Gastrocnemius medialis (tissue), 4 donors: ENCODE measurements at regions not wholly inside any gene's neighbourhood (a gene's known extent, or its start where the extent isn't known, plus 50 kb on each side); places are given as distances from the start of the nearest gene placed in this dataset.
A peak's percentile ranks its signal among the peaks of the same experiment; 100 is the strongest.

Experiments used
- ATAC-seq, 2 donors: fragments of 150-250 bp; one replicate each; pipeline ENCODE4 v1.9.1; 2016
- DNase-seq, 2 donors: peaks; one replicate each; pipeline ENCODE4 v3.0.0-alpha.2; 2019
- H3K27ac ChIP-seq, 4 donors: fragments of 200-600 bp; sonication (generic); 1 replicate in 1 of 4; 2 replicates in 3 of 4; pipeline ENCODE4 v1.5.1; 2016 to 2018; ENCODE audit warnings: mild to moderate bottlenecking in 2 of 4, moderate library complexity in 1 of 4
- H3K27me3 ChIP-seq, 3 donors: fragments of 200-600 bp; sonication (generic) in 2 of 3; 1 replicate in 1 of 3; 2 replicates in 2 of 3; pipeline versions ENCODE4 v1.5.1 to v1.6.0; 2016 to 2019; ENCODE audit warnings: mild to moderate bottlenecking in 1 of 3, moderate library complexity in 1 of 3
- H3K36me3 ChIP-seq, 2 donors: fragments of 200-600 bp; sonication (generic) in 1 of 2; one replicate each; pipeline ENCODE4 v1.5.1; 2017 to 2018
- H3K4me1 ChIP-seq, 2 donors: fragments of 200-600 bp; sonication (generic) in 1 of 2; one replicate each; pipeline ENCODE4 v1.5.1; 2016 to 2017; ENCODE audit warnings: mild to moderate bottlenecking in 2 of 2
- H3K4me3 ChIP-seq, 4 donors: fragments of 200-600 bp; sonication (generic) in 3 of 4; 1 replicate in 1 of 4; 2 replicates in 3 of 4; pipeline ENCODE4 v1.5.1; 2016 to 2019; ENCODE audit warnings: mild to moderate bottlenecking in 2 of 4
- H3K9me3 ChIP-seq, 3 donors: fragments of 200-600 bp; sonication (generic) in 2 of 3; 1 replicate in 1 of 3; 2 replicates in 2 of 3; pipeline ENCODE4 v1.5.1; 2016 to 2019
- CTCF ChIP-seq, 5 experiments: fragments of 450-650 bp in 3 of 5; fragments of 200-600 bp in 2 of 5; sonication (generic) in 2 of 5; IDR thresholded peaks in 4 of 5; conservative IDR thresholded peaks in 1 of 5; 1 replicate in 4 of 5; 2 replicates in 1 of 5; pipeline ENCODE4 v1.5.1; 2016 to 2019; ENCODE audit warnings: antibody characterized with exemption in 5 of 5, mild to moderate bottlenecking in 3 of 5, moderate library complexity in 3 of 5
- POLR2A ChIP-seq, 2 donors: fragments of 450-650 bp; IDR thresholded peaks; one replicate each; pipeline ENCODE4 v1.6.1; 2017; ENCODE audit warnings: antibody characterized with exemption in 2 of 2, mild to moderate bottlenecking in 2 of 2, moderate library complexity in 2 of 2
- in situ Hi-C, 4 donors: fragments of 200-750 bp; cut with MboI; loops; one replicate each; pipeline versions ENCODE4 v1.15.0 to v1.8.0; 2017; ENCODE audit warnings: low sequenced_read_pairs in 4 of 4
- intact Hi-C: fragments of 100-400 bp; cut with DNase I; formaldehyde crosslinking; loops from one replicate; pipeline ENCODE4 v1.15.1; 2023; ENCODE audit warnings: low total_unique reads

DNA sequence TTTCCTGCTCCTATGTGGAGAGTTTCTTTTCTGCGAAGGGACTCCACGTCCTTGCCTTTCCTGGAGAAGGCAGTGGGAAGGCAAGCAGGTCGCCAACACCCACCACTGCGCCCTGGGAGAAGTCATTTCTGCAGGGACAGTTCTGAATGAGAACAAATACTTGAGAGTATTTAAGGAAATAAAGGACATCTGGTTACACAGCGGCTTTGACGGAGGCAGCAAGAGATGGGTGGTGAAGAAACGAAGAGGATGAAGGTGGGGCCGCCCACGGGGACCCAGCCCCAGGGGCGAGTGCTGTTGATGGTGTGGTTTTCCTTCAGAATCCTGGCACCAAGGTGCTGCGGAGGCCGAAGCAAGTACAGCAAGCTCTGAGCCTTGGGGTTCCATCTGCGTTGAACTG is 75.5 kb downstream of the PSMG1 start:
- Histone ChIP-seq H3K9me3 (no peaks in the 10 kb centered on the region), H3K36me3 (no peaks in the 10 kb centered on the region), H3K4me3 (no peak overlapping the region), H3K27ac (no peak overlapping the region), H3K4me1 (peaks cover 15 to 30% of the 10 kb centered on the region in 2 donors), H3K27me3 (no peaks in the 10 kb centered on the region)
- intact Hi-C loops = no loop called here
- in situ Hi-C loops = loop anchor here in 2 of 4 donors (10.0 to 25.0 kb wide), 2 partner anchors 77 to 95 kb away; partner anchors contain the start of gene PSMG1 (in 1 of the 2)
- DNase-seq (no peak), ATAC-seq (no peak)
- TF ChIP-seq POLR2A (IDR thresholded peaks at IDR 0.05) (no peak), CTCF (IDR thresholded peaks at IDR 0.05 in 4 of 5, conservative IDR thresholded peaks at IDR 0.05 in 1 of 5) (no peak)

- Histone ChIP-seq H3K36me3 (no peaks in the 10 kb centered on the region), H3K4me1 (peaks cover 11 to 26% of the 10 kb centered on the region in 2 donors), H3K9me3 (no peaks in the 10 kb centered on the region), H3K27me3 (no peaks in the 10 kb centered on the region), H3K27ac (no peak overlapping the region), H3K4me3 (no peak overlapping the region)
- ATAC-seq (no peak), DNase-seq (no peak)
- in situ Hi-C loops (loop anchor here in 2 of 4 donors (10.0 to 25.0 kb wide), 2 partner anchors 78 to 95 kb away; partner anchors contain the start of gene PSMG1 (in 1 of the 2)), intact Hi-C loops (no loop called here)
- TF ChIP-seq POLR2A (IDR thresholded peaks at IDR 0.05) = no peak
- TF ChIP-seq CTCF (IDR thresholded peaks at IDR 0.05 in 4 of 5, conservative IDR thresholded peaks at IDR 0.05 in 1 of 5) = no peak
Measured at GRCh38 chr21:39106881-39107462, 76.3 kb downstream of the PSMG1 start.

- Histone ChIP-seq H3K9me3 (no peaks in the 10 kb centered on the region), H3K27me3 (no peaks in the 10 kb centered on the region), H3K4me1 (peaks cover 11 to 24% of the 10 kb centered on the region in 2 donors), H3K4me3 (no peak overlapping the region), H3K27ac (peak overlapping the region in 2 of 4 donors; percentile 44 to 49), H3K36me3 (no peaks in the 10 kb centered on the region)
- intact Hi-C loops (no loop called here), in situ Hi-C loops (loop anchor here in 2 of 4 donors (10.0 to 25.0 kb wide), 2 partner anchors 79 to 94 kb away; partner anchors contain the start of gene PSMG1 (in 1 of the 2))
- ATAC-seq (no peak), DNase-seq (no peak)
- TF ChIP-seq CTCF (IDR thresholded peaks at IDR 0.05 in 4 of 5, conservative IDR thresholded peaks at IDR 0.05 in 1 of 5) (no peak), POLR2A (IDR thresholded peaks at IDR 0.05) (no peak)
Measured at GRCh38 chr21:39105836-39106235, 77.4 kb downstream of the PSMG1 start.

DNA sequence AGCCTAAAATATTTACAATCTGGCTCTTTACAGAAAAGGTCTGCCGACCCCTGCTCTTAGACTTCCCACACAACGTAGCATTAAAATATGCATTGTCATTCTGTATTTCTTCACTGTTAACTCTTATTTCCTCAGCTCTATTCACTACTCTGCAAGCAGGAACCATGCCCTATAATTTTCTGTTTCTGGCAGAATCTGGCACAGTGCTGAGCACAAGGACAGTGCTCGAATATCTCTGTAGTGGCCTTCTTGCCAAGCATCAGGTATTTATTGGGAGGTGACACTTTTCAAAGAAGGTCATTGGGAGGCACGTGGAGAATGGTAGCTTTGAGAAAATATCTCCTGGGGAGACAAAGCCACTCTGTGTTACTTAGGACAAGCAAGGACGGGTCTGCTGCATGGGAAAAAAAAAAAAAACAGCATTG is 77.9 kb downstream of the PSMG1 start:
- DNase-seq = no peak
- Histone ChIP-seq H3K36me3 (no peaks in the 10 kb centered on the region), H3K27ac (peak overlapping the region; percentile 42 to 49 (median 44)), H3K9me3 (no peaks in the 10 kb centered on the region), H3K4me1 (peaks cover 11 to 24% of the 10 kb centered on the region in 2 donors), H3K27me3 (no peaks in the 10 kb centered on the region), H3K4me3 (no peak overlapping the region)
- intact Hi-C loops (no loop called here), in situ Hi-C loops (loop anchor here in 2 of 4 donors (10.0 to 25.0 kb wide), 2 partner anchors 79 to 93 kb away; partner anchors contain the start of gene PSMG1 (in 1 of the 2))
- no peak for TF ChIP-seq CTCF (IDR thresholded peaks at IDR 0.05 in 4 of 5, conservative IDR thresholded peaks at IDR 0.05 in 1 of 5)
- no peak for TF ChIP-seq POLR2A (IDR thresholded peaks at IDR 0.05)
- ATAC-seq = peak; percentile 27 to 60
